Ishikawa (cell line): ENCODE measurements at regions not wholly inside any gene's neighbourhood (a gene's known extent, or its start where the extent isn't known, plus 50 kb on each side); places are given as distances from the start of the nearest gene placed in this dataset.

Experiments used
- CEBPB ChIP-seq: IDR thresholded peaks from 2 replicates; pipeline ENCODE4 v1.6.1; 2012
- CREB1 ChIP-seq: IDR thresholded peaks from 2 replicates; pipeline ENCODE4 v1.6.1; 2012; ENCODE audit warnings: low read depth
- EGR1 ChIP-seq: IDR thresholded peaks from 2 replicates; pipeline ENCODE4 v1.6.1; 2012
- EP300 ChIP-seq: IDR thresholded peaks from 2 replicates; pipeline ENCODE4 v1.6.1; 2012; ENCODE audit warnings: borderline replicate concordance
- FOXM1 ChIP-seq: IDR thresholded peaks from 2 replicates; pipeline ENCODE4 v1.6.1; 2012; ENCODE audit warnings: low read depth, borderline replicate concordance
- MAX ChIP-seq: IDR thresholded peaks from 2 replicates; pipeline ENCODE4 v1.6.1; 2012
- NFIC ChIP-seq: IDR thresholded peaks from 2 replicates; pipeline ENCODE4 v1.6.1; 2012
- RAD21 ChIP-seq: IDR thresholded peaks from 2 replicates; pipeline ENCODE4 v1.6.1; 2012; ENCODE audit warnings: low read depth
- TAF1 ChIP-seq: IDR thresholded peaks from 2 replicates; pipeline ENCODE4 v1.6.1; 2012; ENCODE audit warnings: low read depth, mild to moderate bottlenecking
- TCF12 ChIP-seq: IDR thresholded peaks from 2 replicates; pipeline ENCODE4 v1.6.1; 2012; ENCODE audit warnings: low read depth
- TEAD4 ChIP-seq: IDR thresholded peaks from 2 replicates; pipeline ENCODE4 v1.6.1; 2012
- YY1 ChIP-seq: IDR thresholded peaks from 2 replicates; pipeline ENCODE4 v1.6.1; 2012; ENCODE audit warnings: low read depth
- ZBTB7A ChIP-seq: IDR thresholded peaks from 2 replicates; pipeline ENCODE4 v1.6.1; 2012; ENCODE audit warnings: low read depth
- TF ChIP-seq, protein P1 (sequence below): IDR thresholded peaks from 2 replicates; pipeline ENCODE4 v1.6.1; 2012
- TF ChIP-seq, protein P2 (sequence below): IDR thresholded peaks from 2 replicates; pipeline ENCODE4 v1.6.1; 2012; ENCODE audit warnings: low read depth, mild to moderate bottlenecking

DNA sequence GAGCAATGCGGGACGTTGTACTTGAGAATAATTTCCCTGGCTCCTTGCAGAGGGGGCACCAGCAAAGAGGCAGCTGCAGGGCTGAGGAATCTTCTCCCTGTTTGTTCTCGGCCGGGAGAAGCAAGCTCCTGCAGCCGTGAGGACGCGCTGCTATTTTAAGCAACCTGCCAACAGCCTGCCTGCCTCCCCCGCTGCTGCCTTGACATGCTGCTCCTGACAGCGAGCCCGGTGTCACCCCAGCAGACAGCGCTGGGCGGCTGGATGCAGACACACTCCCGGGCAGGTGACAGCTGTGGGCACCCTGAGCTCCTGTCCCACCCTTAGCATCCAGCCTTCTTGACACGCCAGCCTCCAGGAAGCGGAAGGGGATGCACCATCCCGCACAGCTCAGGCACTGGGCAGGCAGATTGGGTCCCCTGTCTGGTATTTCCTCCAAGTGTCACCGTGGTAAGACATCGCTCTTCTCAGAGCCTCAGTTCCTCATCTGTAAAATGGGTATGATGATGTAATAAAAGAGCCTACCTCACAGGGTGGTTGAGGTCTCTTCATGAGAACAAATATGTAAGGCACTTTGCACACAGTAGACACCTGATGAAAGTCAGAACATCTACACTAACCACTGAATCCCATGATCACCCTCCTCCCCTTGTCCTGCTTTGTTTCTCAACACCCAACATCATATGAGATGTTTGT is 530.6 kb downstream of the MN1 start:
- TF ChIP-seq TCF12 (no peak), FOXM1 (no peak), EP300 (no peak), EGR1 (no peak), TAF1 (no peak), RAD21 (no peak), CREB1 (no peak), YY1 (no peak), ZBTB7A (no peak), CEBPB (no peak)
- TF ChIP-seq, protein P1, sequence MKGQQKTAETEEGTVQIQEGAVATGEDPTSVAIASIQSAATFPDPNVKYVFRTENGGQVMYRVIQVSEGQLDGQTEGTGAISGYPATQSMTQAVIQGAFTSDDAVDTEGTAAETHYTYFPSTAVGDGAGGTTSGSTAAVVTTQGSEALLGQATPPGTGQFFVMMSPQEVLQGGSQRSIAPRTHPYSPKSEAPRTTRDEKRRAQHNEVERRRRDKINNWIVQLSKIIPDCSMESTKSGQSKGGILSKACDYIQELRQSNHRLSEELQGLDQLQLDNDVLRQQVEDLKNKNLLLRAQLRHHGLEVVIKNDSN = no peak

GRCh38 chr22:27273436-27273835 is 528.1 kb downstream of the MN1 start:
- TF ChIP-seq FOXM1 = no peak
- TF ChIP-seq EGR1 = no peak
- no peak for TF ChIP-seq NFIC
- TF ChIP-seq YY1 = no peak
- no peak for TF ChIP-seq MAX
- TF ChIP-seq TEAD4 = no peak
- no peak for TF ChIP-seq CREB1
- TF ChIP-seq TAF1 = no peak
- TF ChIP-seq CEBPB = no peak

DNA sequence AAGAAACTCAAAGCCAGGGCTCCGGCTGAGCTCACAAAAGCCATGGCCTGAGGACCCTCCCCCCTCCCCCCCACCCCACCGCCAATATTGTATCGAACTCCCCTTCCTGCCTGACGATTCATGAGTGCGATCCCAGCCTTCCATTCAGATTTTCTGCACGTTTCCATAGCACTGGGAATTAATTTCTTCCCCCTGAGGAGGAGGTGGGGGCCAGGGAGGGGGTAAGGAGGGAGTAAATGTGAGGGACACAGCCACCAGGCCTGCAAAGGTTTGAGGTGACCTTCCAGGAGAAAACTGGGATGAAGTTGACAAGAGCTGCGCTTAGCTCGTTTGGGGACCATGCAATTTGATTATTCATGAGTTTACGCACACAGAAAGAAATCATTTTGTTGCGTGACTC is 527.7 kb downstream of the MN1 start:
- TF ChIP-seq TAF1 (no peak), ZBTB7A (no peak), FOXM1 (no peak), EGR1 (no peak), EP300 (no peak), CREB1 (no peak), YY1 (no peak), CEBPB (no peak), TCF12 (no peak), TEAD4 (no peak)
- TF ChIP-seq, protein P1 = no peak

- no peak for TF ChIP-seq TEAD4
- no peak for TF ChIP-seq TAF1
- no peak for TF ChIP-seq FOXM1
- TF ChIP-seq, protein P1 = no peak
- TF ChIP-seq TCF12 = no peak
- TF ChIP-seq CREB1 = no peak
- TF ChIP-seq NFIC = no peak
- no peak for TF ChIP-seq CEBPB
- no peak for TF ChIP-seq YY1
These were observed 526.6 kb downstream of the MN1 start for GRCh38 chr22:27274770-27275449.

GRCh38 chr22:27278946-27279345 is 522.6 kb downstream of the MN1 start:
- TF ChIP-seq, protein P1 = no peak
- no peak for TF ChIP-seq EP300
- no peak for TF ChIP-seq CREB1
- no peak for TF ChIP-seq FOXM1
- no peak for TF ChIP-seq YY1
- TF ChIP-seq RAD21 = no peak
- no peak for TF ChIP-seq ZBTB7A
- no peak for TF ChIP-seq NFIC

- TF ChIP-seq EGR1 = no peak
- TF ChIP-seq, protein P1 = no peak
These were observed 518.3 kb downstream of the MN1 start for GRCh38 chr22:27283240-27283639.

DNA sequence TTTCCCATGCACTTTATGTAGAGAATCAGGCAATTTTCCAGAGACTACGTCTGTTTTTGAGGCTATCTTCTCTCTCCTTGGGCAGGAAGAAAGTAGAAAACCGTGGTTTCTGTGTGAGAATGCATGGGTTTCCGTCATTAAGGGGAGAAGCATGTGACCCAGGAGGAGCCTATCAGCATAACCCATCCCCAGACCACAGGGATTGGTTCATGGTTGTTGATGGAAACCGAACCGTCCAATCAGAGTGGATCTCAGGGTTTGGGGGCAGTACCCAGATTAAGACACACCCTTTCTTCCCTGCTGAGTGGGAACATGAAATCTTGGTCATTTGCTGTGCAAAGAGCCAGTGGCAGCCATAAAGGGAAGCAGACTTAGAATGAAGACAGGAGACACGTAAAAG is 517.8 kb downstream of the MN1 start:
- TF ChIP-seq TEAD4 (no peak), CREB1 (no peak), YY1 (no peak), RAD21 (no peak), NFIC (no peak)
- TF ChIP-seq, protein P2, sequence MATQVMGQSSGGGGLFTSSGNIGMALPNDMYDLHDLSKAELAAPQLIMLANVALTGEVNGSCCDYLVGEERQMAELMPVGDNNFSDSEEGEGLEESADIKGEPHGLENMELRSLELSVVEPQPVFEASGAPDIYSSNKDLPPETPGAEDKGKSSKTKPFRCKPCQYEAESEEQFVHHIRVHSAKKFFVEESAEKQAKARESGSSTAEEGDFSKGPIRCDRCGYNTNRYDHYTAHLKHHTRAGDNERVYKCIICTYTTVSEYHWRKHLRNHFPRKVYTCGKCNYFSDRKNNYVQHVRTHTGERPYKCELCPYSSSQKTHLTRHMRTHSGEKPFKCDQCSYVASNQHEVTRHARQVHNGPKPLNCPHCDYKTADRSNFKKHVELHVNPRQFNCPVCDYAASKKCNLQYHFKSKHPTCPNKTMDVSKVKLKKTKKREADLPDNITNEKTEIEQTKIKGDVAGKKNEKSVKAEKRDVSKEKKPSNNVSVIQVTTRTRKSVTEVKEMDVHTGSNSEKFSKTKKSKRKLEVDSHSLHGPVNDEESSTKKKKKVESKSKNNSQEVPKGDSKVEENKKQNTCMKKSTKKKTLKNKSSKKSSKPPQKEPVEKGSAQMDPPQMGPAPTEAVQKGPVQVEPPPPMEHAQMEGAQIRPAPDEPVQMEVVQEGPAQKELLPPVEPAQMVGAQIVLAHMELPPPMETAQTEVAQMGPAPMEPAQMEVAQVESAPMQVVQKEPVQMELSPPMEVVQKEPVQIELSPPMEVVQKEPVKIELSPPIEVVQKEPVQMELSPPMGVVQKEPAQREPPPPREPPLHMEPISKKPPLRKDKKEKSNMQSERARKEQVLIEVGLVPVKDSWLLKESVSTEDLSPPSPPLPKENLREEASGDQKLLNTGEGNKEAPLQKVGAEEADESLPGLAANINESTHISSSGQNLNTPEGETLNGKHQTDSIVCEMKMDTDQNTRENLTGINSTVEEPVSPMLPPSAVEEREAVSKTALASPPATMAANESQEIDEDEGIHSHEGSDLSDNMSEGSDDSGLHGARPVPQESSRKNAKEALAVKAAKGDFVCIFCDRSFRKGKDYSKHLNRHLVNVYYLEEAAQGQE = no peak
